HTR-8/SVneo (cell line): ENCODE measurements at regions not wholly inside any gene's neighbourhood (a gene's known extent, or its start where the extent isn't known, plus 50 kb on each side); places are given as distances from the start of the nearest gene placed in this dataset.

ENCODE experiments used
- DNase-seq: peaks from one replicate; pipeline ENCODE4 v3.0.0; 2011; ENCODE audit warnings: low spot score, mixed read lengths; ENCODE audit not compliant: insufficient read length
- FAIRE-seq: peaks from 2 replicates; lab custom pipeline; 2011; peaks lifted over from hg19 to GRCh38; lab: Jason Lieb, UNC

DNA sequence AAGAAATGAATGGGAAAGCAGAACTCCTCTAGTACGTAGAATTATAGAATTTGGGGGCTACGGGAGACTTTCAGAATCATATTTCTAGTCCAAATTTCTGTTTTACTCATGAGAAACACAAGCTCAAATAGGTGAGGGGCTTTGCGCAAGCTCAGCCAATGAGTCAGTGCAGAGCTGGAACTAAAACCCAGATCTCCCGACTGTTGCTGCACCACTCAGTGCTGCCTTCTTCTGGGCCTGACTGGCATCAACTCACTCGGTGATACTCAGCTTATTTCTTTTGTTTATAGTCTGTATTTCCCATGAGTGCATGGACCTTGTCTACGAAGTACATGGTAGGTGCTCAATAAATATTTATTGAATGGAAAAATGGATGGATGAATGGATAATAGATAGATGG lies 280.2 kb downstream of the CDK5RAP2 start:
- FAIRE-seq (no peak), DNase-seq (no peak)

DNA sequence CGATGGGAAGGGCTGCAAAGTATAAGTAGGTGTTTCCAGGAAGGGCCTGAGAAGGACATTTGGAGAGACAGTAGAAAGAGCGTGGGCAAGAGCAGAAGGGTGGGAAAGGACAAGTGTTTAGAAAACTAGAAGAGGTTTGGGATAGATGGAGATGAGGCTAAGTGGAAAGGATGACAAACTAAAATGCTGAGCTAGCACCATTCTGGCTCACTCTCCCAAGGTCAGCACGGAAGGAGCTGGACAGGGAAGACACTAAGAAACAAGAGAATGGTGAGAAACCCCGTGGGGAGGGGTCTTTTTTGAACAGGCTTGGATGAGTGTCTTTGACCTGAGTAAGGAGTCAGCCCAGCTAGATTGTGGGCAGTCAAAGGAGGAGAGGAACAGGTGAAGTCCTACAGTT lies 286.0 kb downstream of the CDK5RAP2 start:
- DNase-seq (no peak), FAIRE-seq (no peak)

DNA sequence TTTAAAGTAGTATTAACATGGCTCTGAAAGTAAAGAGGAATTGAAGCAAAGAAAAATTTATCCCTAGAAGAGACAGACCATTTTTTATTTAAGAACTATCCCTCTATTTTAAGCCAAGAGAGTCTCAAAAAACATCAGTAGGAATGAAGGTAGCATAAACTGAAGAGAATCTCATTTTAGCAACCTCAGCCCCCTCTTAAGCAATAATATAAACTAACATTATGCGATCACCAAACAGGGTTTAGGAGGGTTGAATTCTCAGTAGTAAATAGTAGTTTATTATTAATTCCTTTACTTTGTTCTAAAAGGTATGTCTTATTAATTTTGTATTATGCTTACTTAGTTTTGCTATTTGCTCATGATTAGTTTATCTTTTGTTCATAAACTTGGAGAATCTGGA lies 287.4 kb downstream of the CDK5RAP2 start:
- DNase-seq (no peak), FAIRE-seq (no peak)

DNA sequence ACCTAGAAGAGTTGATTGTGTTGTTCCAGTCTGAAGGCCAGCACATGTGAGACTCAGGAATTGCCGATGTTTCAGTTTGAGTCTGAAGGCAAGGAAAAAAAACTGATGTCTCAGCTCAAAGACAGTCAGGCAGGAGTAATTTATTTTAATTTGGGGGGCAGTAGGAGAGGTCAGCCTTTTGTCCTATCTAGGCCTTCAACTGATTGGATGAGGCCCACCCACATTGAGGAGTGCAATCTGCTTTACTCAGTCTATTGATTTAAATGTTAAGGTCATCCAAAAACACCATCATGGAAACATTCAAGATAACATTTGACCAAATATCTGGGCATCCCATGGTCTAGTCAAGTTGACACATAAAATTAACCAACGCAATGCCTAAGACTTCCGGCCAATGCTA lies 288.9 kb downstream of the CDK5RAP2 start:
- DNase-seq: no peak
- no peak for FAIRE-seq

DNA sequence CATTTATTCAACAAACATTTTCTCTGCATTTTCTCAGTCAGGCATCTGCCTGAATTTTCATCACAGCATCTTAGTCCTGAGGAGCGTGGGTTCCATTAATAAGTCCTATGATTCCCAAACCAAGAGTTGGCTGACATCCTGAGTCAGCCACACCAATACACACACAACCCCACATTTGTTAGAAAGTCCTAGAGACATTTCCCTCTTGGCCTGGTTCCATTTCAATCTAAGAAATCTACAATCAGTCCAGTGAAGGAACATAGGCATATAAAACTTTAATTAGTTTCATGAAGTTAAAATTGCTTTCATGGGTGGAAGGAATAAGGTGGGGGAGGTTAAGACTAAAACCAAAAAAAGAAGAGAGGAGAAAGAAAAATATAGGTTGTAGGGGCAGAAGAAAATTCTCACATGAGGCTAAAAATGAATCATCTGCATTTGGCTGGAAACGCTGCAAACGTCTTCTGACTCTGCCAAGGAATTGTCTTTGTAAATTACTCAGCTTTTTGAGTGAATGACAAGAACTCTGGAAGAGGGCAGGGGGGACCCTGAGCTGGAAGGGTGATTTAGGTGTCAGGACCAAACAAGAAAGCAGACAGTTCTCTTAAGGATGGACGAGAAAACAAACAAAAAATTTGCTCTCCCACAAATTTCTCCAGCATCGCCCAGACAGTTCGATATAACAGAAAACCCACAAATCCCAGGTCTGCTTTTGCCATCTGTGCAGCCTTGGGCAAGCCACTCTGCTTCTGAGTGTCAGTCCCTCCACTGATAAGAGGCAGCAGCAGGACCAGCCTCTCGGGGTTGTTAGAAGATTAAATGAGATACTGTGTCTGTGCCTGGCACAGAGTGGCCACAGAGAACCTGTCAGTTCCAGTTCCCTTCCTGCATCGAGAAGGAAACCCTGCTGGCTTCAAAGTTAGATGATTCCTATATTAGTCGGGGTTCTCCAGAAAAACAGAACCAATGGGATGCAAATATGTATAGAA lies 289.7 kb downstream of the CDK5RAP2 start:
- FAIRE-seq (no peak), DNase-seq (no peak)

DNA sequence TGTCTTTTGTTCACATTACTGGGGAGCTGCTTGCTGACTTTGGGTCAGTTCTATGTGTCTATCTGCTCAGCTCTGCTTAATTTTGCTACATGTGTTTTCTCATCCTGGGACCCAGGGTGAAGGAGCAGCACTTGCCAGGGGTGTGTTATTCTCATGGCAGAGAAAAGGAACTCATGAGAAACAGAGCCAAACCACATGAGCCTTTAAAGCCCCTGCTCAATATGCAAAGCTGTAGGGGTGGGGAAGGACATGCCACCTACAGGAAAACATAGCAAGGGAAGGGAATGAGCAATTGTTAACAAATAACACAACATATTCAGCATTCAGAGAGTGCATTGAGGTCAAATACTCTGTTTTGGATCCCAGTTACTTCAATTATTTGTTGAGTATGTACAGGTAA lies 290.9 kb downstream of the CDK5RAP2 start:
- DNase-seq: no peak
- no peak for FAIRE-seq

DNA sequence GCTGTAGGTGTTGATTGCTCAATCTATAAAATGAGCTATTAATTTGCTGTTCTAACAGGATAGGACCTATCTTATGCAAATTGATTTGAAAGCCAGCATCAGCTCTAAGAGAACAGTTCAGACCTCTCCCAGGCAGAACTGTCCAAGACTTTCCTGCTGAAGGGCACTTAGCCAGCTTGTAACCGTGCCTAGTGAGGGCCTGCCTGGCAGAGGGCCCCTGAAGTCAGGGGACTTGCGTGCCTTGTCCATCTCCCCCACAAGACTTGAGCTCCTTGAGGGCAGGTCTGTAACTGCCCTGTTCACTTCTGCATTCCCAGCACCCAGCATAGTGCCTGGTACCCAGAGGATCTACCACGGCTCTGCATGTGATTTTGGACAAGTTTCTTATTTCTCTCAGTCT lies 293.4 kb downstream of the CDK5RAP2 start:
- FAIRE-seq (no peak), DNase-seq (no peak)

DNA sequence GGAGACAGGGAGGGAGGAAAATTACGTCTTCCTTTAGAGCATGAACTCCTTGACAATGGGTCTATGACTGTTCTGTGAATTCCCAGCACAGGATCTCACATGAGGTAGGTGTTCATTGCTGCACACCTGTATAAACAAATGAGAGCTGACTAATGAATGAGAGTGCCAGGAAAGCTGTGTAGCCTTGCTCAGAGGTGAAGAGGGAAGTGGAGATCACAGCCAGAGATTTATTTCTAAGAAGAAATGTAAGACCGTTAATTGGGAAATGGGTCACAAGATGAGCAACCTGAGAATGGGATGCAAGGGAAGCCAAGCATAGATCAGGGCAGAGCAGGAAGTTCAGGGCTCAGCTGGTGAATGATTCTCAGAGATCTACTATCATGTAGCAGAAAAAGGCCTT lies 295.1 kb downstream of the CDK5RAP2 start:
- DNase-seq (no peak), FAIRE-seq (no peak)

DNA sequence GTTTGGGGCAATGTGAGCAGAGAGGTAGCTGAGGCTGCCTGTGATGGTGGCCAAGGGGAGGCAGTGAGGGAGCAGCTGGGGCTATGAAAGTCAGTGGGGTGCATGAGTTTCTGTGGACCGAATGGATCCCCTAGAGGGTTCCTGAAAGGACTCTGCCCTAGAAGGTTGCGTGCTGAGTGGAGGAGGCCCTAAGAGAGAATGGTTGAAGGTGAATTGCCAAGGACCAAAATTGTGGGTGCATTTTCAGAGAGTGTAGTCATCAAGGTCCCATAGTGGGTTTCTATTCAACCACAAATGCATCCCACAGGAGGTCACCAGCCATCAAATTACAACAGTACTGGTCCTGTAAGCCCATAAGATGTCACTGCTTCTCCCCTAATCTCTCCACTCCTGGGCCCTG lies 298.3 kb downstream of the CDK5RAP2 start:
- FAIRE-seq (no peak), DNase-seq (no peak)

DNA sequence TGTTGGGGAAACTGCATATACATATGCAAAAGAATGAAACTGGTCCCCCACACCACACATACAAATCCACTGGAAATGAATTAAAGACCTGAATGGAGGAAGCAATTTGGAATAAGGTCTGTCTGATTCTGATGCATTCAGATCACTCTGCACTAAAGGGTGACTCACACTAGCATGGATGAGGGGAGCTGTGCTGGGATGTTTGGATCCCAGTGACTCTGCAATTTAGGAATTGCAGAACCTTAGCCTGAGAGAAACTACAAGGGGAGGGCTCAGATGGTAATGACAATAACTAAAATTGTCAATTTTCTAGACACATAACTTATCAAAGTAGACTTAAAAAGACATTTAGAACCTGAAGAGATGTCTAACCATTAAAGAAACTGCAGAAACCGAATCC lies 312.0 kb downstream of the CDK5RAP2 start:
- DNase-seq (no peak), FAIRE-seq (no peak)

DNA sequence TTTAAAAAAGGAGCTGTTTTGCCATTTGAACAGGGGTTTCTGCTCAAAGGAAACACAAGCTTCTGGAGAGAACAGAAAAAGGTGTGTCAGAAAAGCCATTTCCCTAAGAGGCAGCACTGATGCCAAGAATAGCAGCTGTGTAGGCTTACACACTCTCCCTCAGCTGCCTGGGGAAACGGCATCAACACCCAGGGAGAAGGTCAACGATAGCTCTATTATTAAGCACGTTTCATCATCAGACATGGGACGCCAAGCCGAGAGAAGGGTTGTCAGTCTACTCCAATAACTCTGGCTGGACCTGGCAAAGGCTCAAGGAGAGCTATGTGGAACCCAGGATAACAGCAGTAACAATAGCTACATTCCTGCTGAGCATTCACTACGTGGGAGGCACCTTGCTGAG lies 314.2 kb downstream of the CDK5RAP2 start:
- DNase-seq (no peak), FAIRE-seq (no peak)

DNA sequence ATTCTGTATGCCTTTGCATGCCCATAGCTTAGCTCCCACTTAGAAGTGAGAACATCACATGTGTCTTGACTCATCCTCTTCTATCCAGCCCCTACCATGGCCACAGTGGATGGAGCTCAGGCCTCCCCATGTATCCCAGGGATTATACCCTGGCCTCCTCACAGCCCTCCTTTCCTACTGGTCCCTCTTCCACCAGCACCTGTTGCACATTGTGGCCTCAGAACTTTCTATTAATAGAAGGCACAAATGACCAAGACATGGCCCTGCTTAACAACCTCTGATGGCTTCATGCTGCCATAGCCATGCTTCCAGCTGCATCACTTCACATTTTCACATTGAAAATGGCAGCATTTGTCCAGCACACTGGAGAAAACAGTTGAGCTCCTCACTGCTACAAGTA lies 315.4 kb downstream of the CDK5RAP2 start:
- DNase-seq (no peak), FAIRE-seq (no peak)

DNA sequence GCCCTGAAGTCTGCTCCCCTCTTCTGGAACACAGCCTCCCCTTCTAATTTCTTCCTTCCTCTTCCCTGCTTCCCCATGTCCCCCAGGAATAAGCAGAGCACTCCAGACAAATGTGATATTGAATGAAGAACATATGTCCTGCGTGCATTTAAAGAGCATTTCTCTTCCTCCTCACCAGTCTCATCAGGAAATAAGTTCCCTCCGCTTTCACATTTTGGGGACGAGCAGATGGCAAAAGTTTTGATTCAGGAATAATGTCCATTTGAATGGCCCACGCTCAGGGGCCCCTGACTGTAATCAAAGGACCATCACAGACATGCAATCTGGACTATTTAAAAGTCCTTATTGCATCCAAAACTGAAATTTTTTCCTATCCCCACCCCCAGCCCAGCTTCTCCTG lies 316.1 kb downstream of the CDK5RAP2 start:
- FAIRE-seq (no peak), DNase-seq (no peak)

DNA sequence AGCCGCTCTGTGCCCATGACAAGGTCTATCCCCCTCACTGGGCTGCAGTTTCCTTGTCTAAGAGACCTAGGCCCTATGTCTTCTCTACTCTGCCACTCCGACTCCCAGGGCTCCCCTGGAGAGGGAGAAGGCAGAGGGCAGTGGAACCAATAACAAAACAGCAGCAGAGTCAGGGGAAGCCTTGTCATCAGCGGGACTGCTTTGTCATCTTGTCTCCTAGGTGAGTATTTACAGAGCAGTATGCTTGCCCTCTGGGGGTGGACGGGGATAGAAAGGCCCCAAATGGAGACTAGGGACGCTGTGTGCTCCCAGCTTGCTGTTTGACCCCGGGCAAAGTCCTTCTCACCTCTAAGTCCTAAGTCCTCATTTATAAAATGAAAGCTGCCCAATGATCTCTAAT lies 318.5 kb downstream of the CDK5RAP2 start:
- no peak for DNase-seq
- no peak for FAIRE-seq

DNA sequence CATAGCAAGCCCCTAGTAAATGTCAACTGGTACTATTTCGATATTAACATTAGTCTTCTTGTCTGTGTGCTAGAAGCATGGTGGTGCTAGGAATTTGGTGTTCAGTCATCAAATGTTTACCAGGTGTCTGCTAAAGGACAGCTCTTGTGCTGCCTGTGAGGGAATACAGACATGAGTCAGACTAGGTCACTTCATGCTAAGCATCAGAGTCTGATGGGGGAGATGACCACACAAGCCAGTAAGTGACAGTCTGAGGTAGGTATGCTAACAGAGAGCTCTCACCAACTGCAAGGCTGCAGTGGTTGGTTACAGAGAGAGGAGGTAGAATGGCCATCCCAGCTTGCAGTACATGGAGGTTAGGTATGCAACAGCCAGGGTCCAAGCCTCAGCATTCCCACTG lies 320.9 kb downstream of the CDK5RAP2 start:
- FAIRE-seq: no peak
- DNase-seq: no peak

DNA sequence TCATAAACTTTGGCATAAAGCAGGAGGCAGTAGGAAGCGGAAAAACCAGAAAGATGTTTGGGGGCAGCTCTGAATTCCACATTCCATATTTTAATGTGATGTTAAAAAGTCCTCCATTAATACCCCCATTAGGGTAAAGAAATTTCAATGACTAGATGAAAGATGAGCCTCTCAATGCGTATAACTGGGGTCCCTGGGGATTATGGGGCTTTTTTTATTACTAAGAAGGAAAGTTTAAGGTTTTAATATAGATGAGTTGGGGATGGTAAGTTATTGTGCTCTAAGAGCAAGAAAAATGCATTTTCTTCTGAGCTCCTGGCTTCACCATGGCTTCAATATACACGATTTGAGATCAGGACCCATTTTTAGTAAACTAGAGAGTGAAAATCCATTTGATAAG lies 321.9 kb downstream of the CDK5RAP2 start:
- no peak for FAIRE-seq
- no peak for DNase-seq

DNA sequence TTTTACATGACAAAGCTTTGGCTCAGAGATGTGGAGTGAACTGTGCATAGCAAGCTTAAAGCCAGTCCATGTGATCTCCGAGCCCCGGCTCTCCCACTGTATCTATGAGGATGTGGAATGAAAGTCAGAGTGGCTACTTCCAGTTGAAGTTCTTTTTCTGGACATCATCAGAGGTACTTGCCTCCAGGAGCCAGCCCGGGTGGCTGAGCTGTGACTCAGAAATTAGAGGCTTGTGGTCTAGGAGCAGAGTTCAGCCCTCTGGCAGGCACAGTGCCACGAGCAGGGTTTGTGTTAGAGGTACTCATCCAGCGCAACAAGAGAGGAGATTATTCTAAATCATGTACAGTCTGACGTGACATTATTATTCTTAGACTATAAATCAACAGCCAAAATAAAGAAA lies 322.5 kb downstream of the CDK5RAP2 start:
- no peak for FAIRE-seq
- no peak for DNase-seq

DNA sequence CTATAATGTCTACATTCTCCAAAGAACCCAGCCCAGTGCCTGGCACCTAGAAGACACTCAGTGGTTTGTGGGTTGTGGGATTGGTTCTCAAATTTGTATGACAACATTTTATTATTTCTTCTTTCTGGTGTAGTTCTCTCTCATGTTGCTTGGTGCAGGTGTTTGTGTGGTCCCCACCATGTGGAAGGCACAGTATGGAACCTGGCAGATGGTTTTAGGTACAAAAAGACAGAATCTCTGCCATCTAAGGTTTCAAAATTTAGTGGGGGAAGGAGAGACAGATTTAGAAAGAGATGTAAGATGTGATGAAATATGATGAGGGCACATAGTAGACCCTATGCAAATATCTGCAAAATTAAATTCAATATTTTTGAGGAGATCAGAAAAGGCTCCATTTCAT lies 323.8 kb downstream of the CDK5RAP2 start:
- FAIRE-seq: no peak
- no peak for DNase-seq

DNA sequence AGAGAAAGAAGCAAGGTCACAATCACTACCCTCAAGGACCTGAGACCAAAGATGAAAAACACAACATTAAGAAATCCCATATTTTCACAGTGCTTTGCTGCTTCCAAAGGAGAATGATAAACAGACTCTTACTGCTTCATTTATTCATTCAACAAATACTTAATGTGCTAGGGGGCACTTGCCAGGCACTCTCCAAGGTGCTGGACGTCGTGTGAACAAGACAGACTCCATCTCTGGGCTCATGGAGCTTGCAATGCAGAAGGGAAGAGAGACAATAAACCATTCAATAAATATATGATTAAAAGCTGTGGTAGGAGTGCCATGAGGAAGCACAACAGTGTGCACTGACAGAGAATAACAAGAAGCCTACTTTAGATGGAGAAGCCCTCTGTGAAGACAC lies 327.7 kb downstream of the CDK5RAP2 start:
- FAIRE-seq (no peak), DNase-seq (no peak)

DNA sequence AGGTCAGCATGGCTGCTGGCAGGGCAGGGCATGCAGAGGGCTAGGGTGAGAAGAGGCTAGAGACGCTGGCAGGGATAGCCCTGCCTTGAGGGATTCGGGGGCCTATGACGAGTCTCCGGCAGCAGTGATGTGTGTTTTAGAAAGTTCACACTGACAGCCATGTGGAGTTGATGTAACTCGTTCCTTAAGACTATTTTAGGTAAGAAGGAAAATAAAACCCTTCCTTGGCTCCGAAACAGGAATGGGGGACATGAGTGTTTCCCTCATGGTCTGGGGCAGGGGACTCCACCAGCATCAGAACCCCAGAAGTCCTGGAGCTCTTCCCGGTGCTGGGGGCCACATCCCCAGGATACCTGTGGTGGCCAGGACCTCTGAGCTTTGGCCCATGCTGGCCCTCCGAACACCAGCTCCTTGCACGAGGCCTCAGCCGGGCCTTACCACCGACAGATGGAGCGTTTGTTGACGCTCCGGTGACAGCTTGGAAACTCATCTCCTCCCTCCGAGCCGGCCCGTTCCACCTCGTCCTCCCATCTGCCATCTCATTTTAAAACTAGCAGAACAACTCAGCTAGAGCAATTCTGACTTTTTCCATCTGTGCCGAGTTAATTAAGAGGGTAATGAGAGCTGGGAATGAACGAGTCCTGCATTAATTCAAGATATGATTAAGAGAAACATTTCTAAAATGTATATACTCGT lies 337.7 kb downstream of the CDK5RAP2 start:
- DNase-seq: no peak
- no peak for FAIRE-seq

DNA sequence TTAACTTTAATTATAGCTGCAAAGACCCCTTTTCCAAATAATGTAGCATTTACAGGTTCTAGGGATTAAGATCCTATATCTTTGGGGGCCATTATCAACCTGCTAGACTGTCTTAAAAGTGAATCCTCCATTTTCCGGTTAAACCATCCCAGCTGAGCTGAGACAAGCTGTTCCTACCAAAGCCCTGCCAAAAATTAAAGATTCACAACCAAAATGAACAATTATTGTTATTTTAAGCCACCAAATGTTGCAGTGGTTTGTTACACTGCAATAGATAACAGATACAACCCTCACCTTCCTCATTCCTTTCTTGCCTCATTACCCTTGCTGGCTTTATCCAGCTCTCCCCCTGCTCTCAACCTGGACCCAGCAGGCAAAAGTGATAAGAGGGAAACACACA lies 343.4 kb downstream of the CDK5RAP2 start:
- no peak for FAIRE-seq
- DNase-seq: no peak

DNA sequence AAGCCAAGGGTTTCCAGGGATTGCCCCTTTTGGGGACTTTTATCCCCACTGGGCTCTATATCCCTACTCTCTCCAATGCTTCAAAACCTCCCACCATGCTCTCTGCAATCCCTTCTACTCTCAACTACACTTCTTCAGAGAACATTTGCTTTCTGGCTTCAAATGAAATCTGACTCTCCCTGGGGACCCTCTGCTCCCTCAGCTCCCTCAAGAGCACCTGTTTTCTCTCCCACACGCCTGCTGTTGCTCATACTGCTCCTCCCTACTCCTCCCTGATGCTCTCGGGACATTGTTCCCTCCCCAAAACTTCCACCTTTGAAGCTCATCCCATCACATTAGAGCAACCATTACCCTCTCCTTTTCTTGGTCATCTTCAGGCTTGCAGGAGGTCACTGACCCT lies 344.9 kb downstream of the CDK5RAP2 start:
- no peak for FAIRE-seq
- no peak for DNase-seq
